H1 (cell line): ENCODE measurements at regions not wholly inside any gene's neighbourhood (a gene's known extent, or its start where the extent isn't known, plus 50 kb on each side); places are given as distances from the start of the nearest gene placed in this dataset.

Experiments used
- CTCF ChIA-PET: fragments of 300-600 bp; sonication (Branson Sonifier 250); formaldehyde crosslinking; loops from one replicate; lab custom pipeline; 2021; ENCODE audit not compliant: partially characterized antibody; lab: Charles Lee
- POLR2A ChIA-PET: fragments of 300-600 bp; sonication (Branson Sonifier 250); formaldehyde crosslinking; loops from one replicate; lab custom pipeline; 2021; ENCODE audit warnings: inconsistent platforms; ENCODE audit not compliant: partially characterized antibody; lab: Charles Lee
- DNase-seq, 2 experiments: peaks; one replicate each; pipeline versions ENCODE4 v3.0.0 to v3.0.0-alpha.2; 2010 to 2022; ENCODE audit warnings: low spot score in 2 of 2, low read depth in 1 of 2, mixed read lengths in 1 of 2
- FAIRE-seq: peaks from 2 replicates; lab custom pipeline; 2011; peaks lifted over from hg19 to GRCh38; lab: Jason Lieb, UNC
- H2AFZ ChIP-seq: 2 replicates; pipeline ENCODE4 v1.8.1; 2012; ENCODE audit warnings: low read length, inconsistent platforms
- H2AK5ac ChIP-seq: 2 replicates; pipeline ENCODE4 v1.6.1; 2013; ENCODE audit warnings: low read depth, low read length
- H2BK120ac ChIP-seq: replicated peaks from 2 replicates; pipeline ENCODE3; 2013; ENCODE audit warnings: low read depth, low read length, inconsistent platforms
- H2BK12ac ChIP-seq: 2 replicates; pipeline ENCODE4 v1.6.1; 2013; ENCODE audit warnings: low read depth, low read length
- H2BK15ac ChIP-seq: 2 replicates; pipeline ENCODE4 v1.6.1; 2013; ENCODE audit warnings: low read length
- H2BK20ac ChIP-seq: 2 replicates; pipeline ENCODE4 v1.6.1; 2013; ENCODE audit warnings: low read length
- H2BK5ac ChIP-seq: 2 replicates; pipeline ENCODE4 v1.6.1; 2013; ENCODE audit warnings: low read depth, low read length
- H3K14ac ChIP-seq: 2 replicates; pipeline ENCODE4 v1.6.1; 2013; ENCODE audit warnings: inconsistent platforms; ENCODE audit not compliant: insufficient read length
- H3K18ac ChIP-seq: 2 replicates; pipeline ENCODE4 v1.6.1; 2013; ENCODE audit warnings: low read length; ENCODE audit errors: extremely low read depth
- H3K23ac ChIP-seq: 2 replicates; pipeline ENCODE4 v1.6.1; 2013; ENCODE audit warnings: inconsistent platforms; ENCODE audit not compliant: insufficient read length
- H3K23me2 ChIP-seq: 2 replicates; pipeline ENCODE4 v1.6.1; 2013; ENCODE audit warnings: low read depth, low read length
- H3K27ac ChIP-seq: 2 replicates; pipeline ENCODE4 v1.6.1; 2011; ENCODE audit warnings: low read depth, low read length, inconsistent platforms
- H3K27me3 ChIP-seq, 4 experiments: replicated peaks in 1 of 4; 1 replicate in 1 of 4; 2 replicates in 3 of 4; pipeline versions ENCODE4 v1.6.1 to v1.8.1; 2011 to 2013; ENCODE audit warnings: low read length in 3 of 4, mild to moderate bottlenecking in 3 of 4, inconsistent platforms in 2 of 4, mixed read lengths in 2 of 4, moderate library complexity in 1 of 4; ENCODE audit not compliant: control insufficient read depth in 3 of 4, insufficient read depth in 3 of 4; ENCODE audit errors: extremely low read depth in 1 of 4
- H3K36me3 ChIP-seq, 4 experiments: 2 replicates each; pipeline versions ENCODE4 v1.6.1 to v1.8.1; 2011 to 2013; ENCODE audit warnings: mild to moderate bottlenecking in 4 of 4, low read length in 3 of 4, moderate library complexity in 2 of 4, control low read depth in 1 of 4, inconsistent platforms in 1 of 4; ENCODE audit not compliant: insufficient read depth in 4 of 4, control insufficient read depth in 2 of 4
- H3K4ac ChIP-seq: replicated peaks from 2 replicates; pipeline ENCODE3; 2013; ENCODE audit warnings: low read length, low read depth, mixed read lengths, inconsistent platforms; ENCODE audit not compliant: insufficient read length
- H3K4me1 ChIP-seq, 4 experiments: replicated peaks in 1 of 4; 1 replicate in 1 of 4; 2 replicates in 3 of 4; pipeline versions ENCODE4 v1.6.1 to v1.8.1; 2011 to 2013; ENCODE audit warnings: low read length in 3 of 4, inconsistent platforms in 2 of 4, mixed read lengths in 1 of 4; ENCODE audit not compliant: insufficient read depth in 4 of 4, control insufficient read depth in 3 of 4
- H3K4me2 ChIP-seq, 2 experiments: 2 replicates each; pipeline versions ENCODE4 v1.6.1 to v1.8.1; 2011 to 2013; ENCODE audit warnings: low read depth in 2 of 2, low read length in 2 of 2, control low read depth in 1 of 2, inconsistent platforms in 1 of 2, mild to moderate bottlenecking in 1 of 2; ENCODE audit not compliant: insufficient read depth in 1 of 2
- H3K4me3 ChIP-seq, 4 experiments: fragments of 200-600, 300-600 bp in 1 of 4; sonication (generic), shearing (Covaris generic), sonication (Bioruptor Twin) in 1 of 4; 2 replicates each; pipeline versions ENCODE4 v1.5.1 to v1.8.1; 2011 to 2016; ENCODE audit warnings: low read length in 4 of 4, low read depth in 3 of 4, control low read depth in 2 of 4, inconsistent platforms in 2 of 4, mild to moderate bottlenecking in 2 of 4, mixed read lengths in 1 of 4, moderate library complexity in 1 of 4; ENCODE audit not compliant: insufficient read depth in 2 of 4; ENCODE audit errors: extremely low read depth in 1 of 4
- H3K56ac ChIP-seq: replicated peaks from 2 replicates; pipeline ENCODE3; 2013; ENCODE audit warnings: low read depth, mild to moderate bottlenecking, mixed read lengths, low read length, inconsistent platforms; ENCODE audit not compliant: insufficient read length
- H3K79me1 ChIP-seq: 2 replicates; pipeline ENCODE4 v1.6.1; 2013; ENCODE audit warnings: low read depth, low read length, control low read depth
- H3K79me2 ChIP-seq, 2 experiments: 2 replicates each; pipeline versions ENCODE4 v1.6.1 to v1.8.1; 2012 to 2013; ENCODE audit warnings: low read length in 2 of 2, mild to moderate bottlenecking in 2 of 2, inconsistent platforms in 1 of 2; ENCODE audit not compliant: insufficient read depth in 2 of 2, control insufficient read depth in 1 of 2
- H3K9ac ChIP-seq, 4 experiments: replicated peaks in 1 of 4; 1 replicate in 1 of 4; 2 replicates in 3 of 4; pipeline versions ENCODE4 v1.6.1 to v1.8.1; 2011 to 2013; ENCODE audit warnings: low read depth in 3 of 4, low read length in 3 of 4, control low read depth in 2 of 4, mild to moderate bottlenecking in 2 of 4, moderate library complexity in 2 of 4, inconsistent platforms in 1 of 4; ENCODE audit errors: extremely low read depth in 1 of 4
- H3K9me3 ChIP-seq, 2 experiments: 2 replicates each; pipeline versions ENCODE4 v1.6.1 to v1.8.1; 2012 to 2013; ENCODE audit warnings: mild to moderate bottlenecking in 2 of 2, moderate library complexity in 2 of 2, control low read depth in 1 of 2, inconsistent platforms in 1 of 2, low read depth in 1 of 2, low read length in 1 of 2, mixed read lengths in 1 of 2; ENCODE audit not compliant: insufficient read depth in 2 of 2
- H4K20me1 ChIP-seq, 2 experiments: replicated peaks in 1 of 2; 2 replicates each; pipeline versions ENCODE3 to v1.8.1; 2011 to 2013; ENCODE audit warnings: inconsistent platforms in 2 of 2, low read length in 2 of 2, mild to moderate bottlenecking in 1 of 2; ENCODE audit not compliant: insufficient read depth in 2 of 2, control insufficient read depth in 1 of 2
- H4K5ac ChIP-seq: 2 replicates; pipeline ENCODE4 v1.6.1; 2013; ENCODE audit warnings: low read length, low read depth, mixed read lengths, inconsistent platforms; ENCODE audit not compliant: insufficient read length
- H4K8ac ChIP-seq: 2 replicates; pipeline ENCODE4 v1.8.0; 2013; ENCODE audit warnings: mild to moderate bottlenecking, moderate library complexity, low read length, inconsistent platforms; ENCODE audit not compliant: insufficient read depth; ENCODE audit errors: extremely low read depth
- H4K91ac ChIP-seq: replicated peaks from 2 replicates; pipeline ENCODE3; 2013; ENCODE audit warnings: low read length, mixed read lengths, inconsistent platforms; ENCODE audit not compliant: insufficient read length
- ASH2L ChIP-seq: fragments of 200-600, 300-600 bp; sonication (generic); IDR thresholded peaks from one replicate; pipeline ENCODE4 v1.7.1; 2017; ENCODE audit warnings: low read length
- BCL11A ChIP-seq, 2 experiments: IDR thresholded peaks; one replicate each; pipeline ENCODE4 v1.6.1; 2011; ENCODE audit warnings: low read depth in 2 of 2, low read length in 2 of 2, mild to moderate bottlenecking in 2 of 2
- CREB1 ChIP-seq: IDR thresholded peaks from 2 replicates; pipeline ENCODE4 v1.6.1; 2012; ENCODE audit warnings: inconsistent platforms
- EZH2 ChIP-seq: fragments of 200-600 bp; sonication (generic); IDR thresholded peaks from 2 replicates; pipeline ENCODE4 v1.7.1; 2012; ENCODE audit warnings: low read depth, mild to moderate bottlenecking, moderate library complexity, low read length, inconsistent platforms; ENCODE audit not compliant: severe bottlenecking
- GTF2F1 ChIP-seq: IDR thresholded peaks from 2 replicates; pipeline ENCODE4 v1.6.1; 2012; ENCODE audit warnings: low read depth, low read length, improper control_type of control experiment, borderline replicate concordance
- HDAC6 ChIP-seq: IDR thresholded peaks from one replicate; pipeline ENCODE4 v1.7.1; 2012; ENCODE audit warnings: low read depth, mild to moderate bottlenecking, inconsistent platforms, low read length, moderate library complexity
- JUND ChIP-seq: IDR thresholded peaks from 2 replicates; pipeline ENCODE4 v1.6.1; 2011; ENCODE audit warnings: mild to moderate bottlenecking, improper control_type of control experiment, low read length
- MAFK ChIP-seq: IDR thresholded peaks from 2 replicates; pipeline ENCODE4 v1.6.1; 2012; ENCODE audit warnings: low read depth, mild to moderate bottlenecking, improper control_type of control experiment, low read length
- RAD21 ChIP-seq, 2 experiments: IDR thresholded peaks in 1 of 2; conservative IDR thresholded peaks in 1 of 2; 2 replicates each; pipeline ENCODE4 v1.6.1; 2011; ENCODE audit warnings: low read depth in 2 of 2, low read length in 2 of 2, improper control_type of control experiment in 1 of 2, inconsistent platforms in 1 of 2, mild to moderate bottlenecking in 1 of 2, moderate library complexity in 1 of 2
- RFX5 ChIP-seq: IDR thresholded peaks from 2 replicates; pipeline ENCODE4 v1.6.1; 2011; ENCODE audit warnings: low read depth, low read length, improper control_type of control experiment, borderline replicate concordance
- TAF7 ChIP-seq: optimal IDR thresholded peaks from 2 replicates; pipeline ENCODE3; 2011; ENCODE audit warnings: low read depth, mild to moderate bottlenecking, inconsistent platforms, low read length, moderate library complexity, borderline replicate concordance
- ZNF274 ChIP-seq: IDR thresholded peaks from 2 replicates; pipeline ENCODE4 v1.7.0; 2012; ENCODE audit warnings: low read length, borderline replicate concordance; ENCODE audit errors: extremely low read depth
- WGBS, 2 experiments: shearing (Covaris generic) in 1 of 2; methylation state at CpG; one replicate each; pipeline versions ENCODE4 v1.1.6 to v1.1.7; 2013 to 2015; ENCODE audit warnings: low lambda C conversion rate in 2 of 2, mixed read lengths in 2 of 2, inconsistent platforms in 1 of 2, low coverage in 1 of 2, missing lambda C conversion rate in 1 of 2; ENCODE audit not compliant: insufficient replicate concordance in 2 of 2, insufficient coverage in 1 of 2, insufficient read length in 1 of 2; ENCODE audit errors: extremely low coverage in 1 of 2, missing lambda C conversion rate in 1 of 2; 5-methylcytosine and 5-hydroxymethylcytosine counted together
- TF ChIP-seq, protein P1 (sequence below): IDR thresholded peaks from 2 replicates; pipeline ENCODE4 v1.6.1; 2012; ENCODE audit warnings: inconsistent platforms

GRCh38 chr1:213326281-213327016 is 275.4 kb downstream of the RPS6KC1 start:
- Histone ChIP-seq H3K18ac (no peak overlapping the region), H3K14ac (no peak overlapping the region), H3K27ac (no peak overlapping the region), H3K79me1 (no peaks in the 10 kb centered on the region), H3K4me1 (no peaks in the 10 kb centered on the region; a peak in 1 of 7 replicates), H3K9me3 (no peaks in the 10 kb centered on the region), H2BK15ac (no peak overlapping the region), H4K91ac (no peak overlapping the region), H4K20me1 (no peaks in the 10 kb centered on the region), H3K23ac (no peak overlapping the region), H2BK20ac (no peak overlapping the region), H3K23me2 (no peaks in the 10 kb centered on the region), H3K79me2 (no peaks in the 10 kb centered on the region), H2AFZ (no peak overlapping the region), H4K5ac (no peak overlapping the region), H3K56ac (no peak overlapping the region), H3K4me3 (no peak overlapping the region), H2BK120ac (no peak overlapping the region), H3K9ac (no peak overlapping the region), H4K8ac (no peak overlapping the region), H2AK5ac (no peak overlapping the region), H3K36me3 (no peaks in the 10 kb centered on the region), H3K27me3 (no peaks in the 10 kb centered on the region), H3K4ac (no peak overlapping the region), H2BK12ac (no peak overlapping the region), H3K4me2 (no peak overlapping the region), H2BK5ac (no peak overlapping the region)
- POLR2A ChIA-PET: no interaction called here
- no peak for DNase-seq
- FAIRE-seq: no peak
- TF ChIP-seq HDAC6: no peak
- no peak for TF ChIP-seq EZH2
- no peak for TF ChIP-seq TAF7
- no peak for TF ChIP-seq ZNF274
- TF ChIP-seq RAD21 (IDR thresholded peaks at IDR 0.05 in 1 of 2, conservative IDR thresholded peaks at IDR 0.05 in 1 of 2; ENCODE audit: low read depth in 2 of 2, low read length in 2 of 2): no peak
- TF ChIP-seq GTF2F1: no peak
- no peak for TF ChIP-seq CREB1
- TF ChIP-seq RFX5: no peak
- TF ChIP-seq BCL11A (IDR thresholded peaks at IDR 0.05; ENCODE audit: low read depth in 2 of 2, low read length in 2 of 2): no peak
- TF ChIP-seq MAFK: no peak
- TF ChIP-seq, protein P1, sequence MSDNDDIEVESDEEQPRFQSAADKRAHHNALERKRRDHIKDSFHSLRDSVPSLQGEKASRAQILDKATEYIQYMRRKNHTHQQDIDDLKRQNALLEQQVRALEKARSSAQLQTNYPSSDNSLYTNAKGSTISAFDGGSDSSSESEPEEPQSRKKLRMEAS: no peak
- TF ChIP-seq ASH2L: no peak
- no peak for TF ChIP-seq JUND
- 88% methylated on average over 2 of the region's 2 CpGs; no CpG with 5 or more reads in 1 of the 2 experiments for WGBS, 2 experiments
- CTCF ChIA-PET: no interaction called here
